Neural progenitor cell (in vitro differentiated cells): ENCODE measurements at regions not wholly inside any gene's neighbourhood (a gene's known extent, or its start where the extent isn't known, plus 50 kb on each side); places are given as distances from the start of the nearest gene placed in this dataset.

Experiments
- DNase-seq: peaks from one replicate; pipeline ENCODE4 v3.0.0-alpha.2; 2016; ENCODE audit warnings: low spot score
- H2AFZ ChIP-seq: fragments of 200-600 bp; sonication (generic); replicated peaks from 2 replicates; pipeline ENCODE4 v1.6.1; 2016; ENCODE audit warnings: antibody characterized with exemption
- H3F3A ChIP-seq: fragments of 200-600 bp; sonication (generic); 2 replicates; pipeline ENCODE4 v1.6.1; 2016; ENCODE audit warnings: antibody characterized with exemption, low read depth
- H3K27ac ChIP-seq: fragments of 200-600 bp; sonication (generic); 2 replicates; pipeline ENCODE4 v1.5.1; 2016; ENCODE audit warnings: mild to moderate bottlenecking
- H3K27me3 ChIP-seq: fragments of 200-600 bp; sonication (generic); 2 replicates; pipeline ENCODE4 v1.6.1; 2016; ENCODE audit warnings: mild to moderate bottlenecking, moderate library complexity
- H3K36me3 ChIP-seq: fragments of 200-600 bp; sonication (generic); 2 replicates; pipeline ENCODE4 v1.5.1; 2016
- H3K4me1 ChIP-seq: fragments of 200-600 bp; sonication (generic); 2 replicates; pipeline ENCODE4 v1.6.1; 2016; ENCODE audit warnings: mixed run types
- H3K4me2 ChIP-seq: fragments of 200-600 bp; sonication (generic); 2 replicates; pipeline ENCODE4 v1.6.1; 2016
- H3K4me3 ChIP-seq: fragments of 200-600 bp; sonication (generic); 2 replicates; pipeline ENCODE4 v1.5.1; 2016
- H3K79me2 ChIP-seq: fragments of 200-600 bp; sonication (generic); 2 replicates; pipeline ENCODE4 v1.6.1; 2016; ENCODE audit warnings: low read depth
- H3K9ac ChIP-seq: fragments of 200-600 bp; sonication (generic); 2 replicates; pipeline ENCODE4 v1.6.1; 2016
- H3K9me3 ChIP-seq: fragments of 200-600 bp; sonication (generic); 2 replicates; pipeline ENCODE4 v1.5.1; 2016; ENCODE audit warnings: low read depth
- H4K20me1 ChIP-seq: fragments of 200-600 bp; sonication (generic); 2 replicates; pipeline ENCODE4 v1.6.1; 2016; ENCODE audit warnings: low read depth
- H3K27ac Mint-ChIP-seq: 3 replicates; pipeline ENCODE4 v1.8.0; 2021; ENCODE audit warnings: mixed read lengths
- H3K27me3 Mint-ChIP-seq: 2 replicates; pipeline ENCODE4 v1.8.0; 2022; ENCODE audit warnings: low read depth, mild to moderate bottlenecking, inconsistent platforms, moderate library complexity, mixed read lengths; ENCODE audit not compliant: insufficient read depth
- H3K36me3 Mint-ChIP-seq: 3 replicates; pipeline ENCODE4 v1.8.0; 2021; ENCODE audit warnings: mixed read lengths
- H3K4me1 Mint-ChIP-seq: 3 replicates; pipeline ENCODE4 v1.8.0; 2021; ENCODE audit warnings: mixed read lengths
- H3K4me3 Mint-ChIP-seq: 3 replicates; pipeline ENCODE4 v1.8.0; 2021; ENCODE audit warnings: mild to moderate bottlenecking, moderate library complexity, mixed read lengths
- H3K9me3 Mint-ChIP-seq: 3 replicates; pipeline ENCODE4 v1.8.0; 2020; ENCODE audit warnings: mixed read lengths
- EZH2 ChIP-seq: fragments of 200-600 bp; sonication (generic); IDR thresholded peaks from 2 replicates; pipeline ENCODE4 v1.6.1; 2017; ENCODE audit warnings: antibody characterized with exemption, mild to moderate bottlenecking, moderate library complexity
- EZH2phosphoT487 ChIP-seq: fragments of 200-600 bp; sonication (generic); IDR thresholded peaks from 2 replicates; pipeline ENCODE4 v1.6.1; 2017; ENCODE audit warnings: antibody characterized with exemption
- TF ChIP-seq, protein P1 (sequence below): fragments of 200-600 bp; sonication (generic); IDR thresholded peaks from 2 replicates; pipeline ENCODE4 v1.5.1; 2017; ENCODE audit warnings: antibody characterized with exemption, mild to moderate bottlenecking

DNA sequence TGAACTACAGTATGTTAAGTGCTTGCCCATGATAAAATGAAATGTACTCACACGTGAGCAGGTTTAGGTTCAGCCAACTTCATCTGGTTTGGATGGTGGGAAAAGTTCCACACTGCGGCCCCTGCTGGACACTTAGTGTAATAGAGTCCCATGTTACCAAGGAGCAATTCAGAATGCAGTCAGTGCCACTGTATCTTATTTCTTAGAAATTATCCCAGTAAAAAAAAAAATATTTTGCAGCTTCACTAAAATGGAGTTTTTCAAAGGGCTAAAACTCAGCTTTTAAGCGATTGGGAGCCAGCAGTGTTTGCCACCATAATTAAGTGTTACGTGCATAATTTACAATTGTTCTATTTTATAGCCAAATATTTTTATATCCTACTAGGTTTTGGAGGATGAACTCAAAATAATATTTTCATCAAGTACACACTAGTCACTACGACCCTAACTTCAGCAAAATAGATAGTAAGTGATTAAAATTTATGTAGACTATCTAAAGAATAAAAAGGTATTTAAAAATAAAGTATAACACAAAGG is 371.7 kb upstream of the GBE1 start:
- H3K9me3 Mint-ChIP-seq = no peaks in the 10 kb centered on the region
- no peaks in the 10 kb centered on the region for H3K27me3 Mint-ChIP-seq
- peaks cover 2% of the 10 kb centered on the region for H3K4me1 Mint-ChIP-seq
- TF ChIP-seq, protein P1, sequence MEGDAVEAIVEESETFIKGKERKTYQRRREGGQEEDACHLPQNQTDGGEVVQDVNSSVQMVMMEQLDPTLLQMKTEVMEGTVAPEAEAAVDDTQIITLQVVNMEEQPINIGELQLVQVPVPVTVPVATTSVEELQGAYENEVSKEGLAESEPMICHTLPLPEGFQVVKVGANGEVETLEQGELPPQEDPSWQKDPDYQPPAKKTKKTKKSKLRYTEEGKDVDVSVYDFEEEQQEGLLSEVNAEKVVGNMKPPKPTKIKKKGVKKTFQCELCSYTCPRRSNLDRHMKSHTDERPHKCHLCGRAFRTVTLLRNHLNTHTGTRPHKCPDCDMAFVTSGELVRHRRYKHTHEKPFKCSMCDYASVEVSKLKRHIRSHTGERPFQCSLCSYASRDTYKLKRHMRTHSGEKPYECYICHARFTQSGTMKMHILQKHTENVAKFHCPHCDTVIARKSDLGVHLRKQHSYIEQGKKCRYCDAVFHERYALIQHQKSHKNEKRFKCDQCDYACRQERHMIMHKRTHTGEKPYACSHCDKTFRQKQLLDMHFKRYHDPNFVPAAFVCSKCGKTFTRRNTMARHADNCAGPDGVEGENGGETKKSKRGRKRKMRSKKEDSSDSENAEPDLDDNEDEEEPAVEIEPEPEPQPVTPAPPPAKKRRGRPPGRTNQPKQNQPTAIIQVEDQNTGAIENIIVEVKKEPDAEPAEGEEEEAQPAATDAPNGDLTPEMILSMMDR = peak; percentile 89
- TF ChIP-seq EZH2phosphoT487 = no peak
- no peak for TF ChIP-seq EZH2
- no peaks in the 10 kb centered on the region for H3K9me3 ChIP-seq
- no peaks in the 10 kb centered on the region for H3K36me3 ChIP-seq
- H3K4me3 ChIP-seq = no peak overlapping the region
- no peak overlapping the region for H3K27ac ChIP-seq
- H3K4me3 Mint-ChIP-seq = no peak overlapping the region
- H3K27ac Mint-ChIP-seq = no peak overlapping the region
- H3K79me2 ChIP-seq = no peaks in the 10 kb centered on the region
- no peaks in the 10 kb centered on the region for H3K36me3 Mint-ChIP-seq
- no peaks in the 10 kb centered on the region for H3K27me3 ChIP-seq
- peak; percentile 68 for DNase-seq
- H3K4me1 ChIP-seq = no peaks in the 10 kb centered on the region
- H3F3A ChIP-seq = no peaks in the 10 kb centered on the region
- H2AFZ ChIP-seq = no peak overlapping the region
- H4K20me1 ChIP-seq = no peaks in the 10 kb centered on the region
- H3K9ac ChIP-seq = no peak overlapping the region
- H3K4me2 ChIP-seq = no peak overlapping the region

DNA sequence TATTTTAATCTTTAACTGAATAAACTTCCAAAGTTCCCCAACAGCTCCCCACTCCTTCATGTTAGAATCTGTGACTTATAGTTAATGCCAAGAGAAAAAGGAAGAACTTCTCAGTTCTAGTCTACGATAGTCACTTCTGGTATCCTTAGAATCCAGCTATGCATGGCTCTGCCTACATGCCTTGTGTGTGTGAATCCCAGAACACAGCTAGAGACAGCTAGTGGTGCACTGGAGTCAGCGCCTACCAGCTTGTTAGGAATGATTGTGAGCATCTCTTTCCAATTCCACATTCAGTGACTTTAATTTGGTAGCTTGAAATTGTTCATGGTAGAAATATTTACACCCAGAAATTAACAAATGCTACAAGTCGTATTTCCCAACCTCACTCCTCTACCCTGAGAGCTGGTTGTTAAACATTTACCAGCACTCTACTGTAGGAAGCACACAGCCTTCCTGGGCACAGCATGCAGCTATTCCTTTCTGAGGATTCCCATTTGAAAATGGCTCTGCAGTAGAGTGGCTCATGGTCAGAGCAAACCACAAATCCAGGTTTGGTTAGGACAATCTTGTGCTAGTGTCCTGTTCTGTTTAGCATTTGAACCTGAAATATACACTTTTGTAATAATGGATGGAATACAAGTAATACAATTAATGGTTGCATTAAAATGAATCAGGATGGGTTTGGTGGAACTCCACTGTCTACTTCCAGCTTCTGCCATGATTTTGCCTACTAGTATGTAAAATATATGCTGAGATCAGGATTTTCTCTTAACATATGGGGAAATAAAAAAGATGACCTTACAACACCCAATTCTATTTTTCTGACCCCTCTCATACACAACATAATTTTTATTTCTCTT is 371.0 kb upstream of the GBE1 start:
- H3K9me3 Mint-ChIP-seq = no peaks in the 10 kb centered on the region
- no peaks in the 10 kb centered on the region for H3K4me1 ChIP-seq
- H3K27me3 ChIP-seq = no peaks in the 10 kb centered on the region
- H3K36me3 ChIP-seq = no peaks in the 10 kb centered on the region
- no peak overlapping the region for H3K9ac ChIP-seq
- no peaks in the 10 kb centered on the region for H3K36me3 Mint-ChIP-seq
- H3K27ac ChIP-seq = no peak overlapping the region
- H3K79me2 ChIP-seq = no peaks in the 10 kb centered on the region
- H3K27ac Mint-ChIP-seq = no peak overlapping the region
- H3K4me1 Mint-ChIP-seq = peaks cover 2% of the 10 kb centered on the region
- H4K20me1 ChIP-seq = no peaks in the 10 kb centered on the region
- no peak overlapping the region for H2AFZ ChIP-seq
- H3K9me3 ChIP-seq = no peaks in the 10 kb centered on the region
- no peaks in the 10 kb centered on the region for H3K27me3 Mint-ChIP-seq
- H3K4me3 ChIP-seq = no peak overlapping the region
- H3F3A ChIP-seq = no peaks in the 10 kb centered on the region
- TF ChIP-seq, protein P1 = no peak
- TF ChIP-seq EZH2 (no peak), EZH2phosphoT487 (no peak)
- no peak overlapping the region for H3K4me3 Mint-ChIP-seq
- no peak overlapping the region for H3K4me2 ChIP-seq
- no peak for DNase-seq

- Histone ChIP-seq H3K4me1 (no peaks in the 10 kb centered on the region), H2AFZ (peak overlapping the region; percentile 14), H3K79me2 (no peaks in the 10 kb centered on the region), H4K20me1 (no peaks in the 10 kb centered on the region), H3K36me3 (no peaks in the 10 kb centered on the region), H3K4me2 (no peak overlapping the region), H3K9me3 (no peaks in the 10 kb centered on the region), H3K27ac (no peak overlapping the region), H3K27me3 (no peaks in the 10 kb centered on the region), H3F3A (no peaks in the 10 kb centered on the region), H3K9ac (no peak overlapping the region), H3K4me3 (no peak overlapping the region)
- Mint-ChIP-seq H3K4me1 (peaks cover 2% of the 10 kb centered on the region), H3K27ac (no peak overlapping the region), H3K4me3 (no peak overlapping the region), H3K27me3 (peaks cover 4% of the 10 kb centered on the region), H3K36me3 (no peaks in the 10 kb centered on the region), H3K9me3 (no peaks in the 10 kb centered on the region)
- TF ChIP-seq EZH2phosphoT487 (no peak), EZH2 (no peak)
- TF ChIP-seq, protein P1 = no peak
- DNase-seq = no peak
Measured at GRCh38 chr3:82130046-82130445, 368.6 kb upstream of the GBE1 start.
